HG02852 (cell line): ENCODE measurements at regions not wholly inside any gene's neighbourhood (a gene's known extent, or its start where the extent isn't known, plus 50 kb on each side); places are given as distances from the start of the nearest gene placed in this dataset.
"Not testable (repeated sequence)": the region's sequence is repeated elsewhere in the genome, so short reads cannot be mapped to it uniquely, and the experiment has no call there.

Source experiments
- ATAC-seq: cut with Tn5 transposase; IDR thresholded peaks from one replicate; pipeline ENCODE4 v1.9.1; 2021; ENCODE audit warnings: mild to moderate bottlenecking, moderate library complexity; ENCODE audit not compliant: unreplicated experiment

GRCh38 chr3:86378829-86379228, 612.1 kb downstream of the VGLL3 start:
- no peak for ATAC-seq

DNA sequence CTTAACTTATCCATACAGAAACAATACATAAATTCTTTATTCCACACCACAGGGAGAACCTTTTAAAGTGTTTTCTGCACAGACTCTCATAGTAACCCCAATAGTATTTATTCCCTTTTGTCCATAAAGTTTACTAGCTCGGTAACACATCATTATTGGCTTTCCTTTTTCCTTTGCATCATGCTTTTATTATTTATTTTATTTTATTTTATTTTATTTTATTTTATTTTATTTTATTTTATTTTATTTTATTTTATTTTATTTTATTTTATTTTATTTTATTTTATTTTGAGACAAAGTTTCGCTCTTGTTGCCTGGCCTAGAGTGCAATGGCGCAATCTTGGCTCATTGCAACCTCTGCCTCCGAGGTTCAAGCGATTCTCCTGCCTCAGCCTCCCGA, 655.4 kb downstream of the VGLL3 start:
- not testable (repeated sequence) for ATAC-seq

- no peak for ATAC-seq
Observed at GRCh38 chr3:86333636-86334035, 657.3 kb downstream of the VGLL3 start.

DNA sequence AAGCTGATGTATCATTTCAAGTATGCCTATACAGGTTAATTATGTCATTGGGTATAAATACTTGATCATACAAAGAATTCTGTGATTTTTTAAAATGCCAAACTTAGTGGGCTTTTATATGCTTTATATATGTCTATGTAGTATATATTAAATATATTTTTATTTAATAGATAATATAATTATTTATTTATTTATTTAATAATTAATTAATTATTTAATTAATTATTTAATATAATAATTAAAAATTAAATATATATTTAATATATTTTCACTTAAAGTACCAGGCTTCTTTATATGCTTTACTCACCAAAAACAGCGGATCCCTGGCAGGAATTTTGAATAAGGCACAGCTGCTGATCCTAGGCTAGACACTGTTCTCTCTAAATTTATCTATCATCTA, 687.0 kb downstream of the VGLL3 start:
- ATAC-seq = no peak

GRCh38 chr3:86282106-86282787, 708.7 kb downstream of the VGLL3 start:
- no peak for ATAC-seq

- no peak for ATAC-seq
Observed at GRCh38 chr3:86269364-86270155, 721.4 kb downstream of the VGLL3 start.

DNA sequence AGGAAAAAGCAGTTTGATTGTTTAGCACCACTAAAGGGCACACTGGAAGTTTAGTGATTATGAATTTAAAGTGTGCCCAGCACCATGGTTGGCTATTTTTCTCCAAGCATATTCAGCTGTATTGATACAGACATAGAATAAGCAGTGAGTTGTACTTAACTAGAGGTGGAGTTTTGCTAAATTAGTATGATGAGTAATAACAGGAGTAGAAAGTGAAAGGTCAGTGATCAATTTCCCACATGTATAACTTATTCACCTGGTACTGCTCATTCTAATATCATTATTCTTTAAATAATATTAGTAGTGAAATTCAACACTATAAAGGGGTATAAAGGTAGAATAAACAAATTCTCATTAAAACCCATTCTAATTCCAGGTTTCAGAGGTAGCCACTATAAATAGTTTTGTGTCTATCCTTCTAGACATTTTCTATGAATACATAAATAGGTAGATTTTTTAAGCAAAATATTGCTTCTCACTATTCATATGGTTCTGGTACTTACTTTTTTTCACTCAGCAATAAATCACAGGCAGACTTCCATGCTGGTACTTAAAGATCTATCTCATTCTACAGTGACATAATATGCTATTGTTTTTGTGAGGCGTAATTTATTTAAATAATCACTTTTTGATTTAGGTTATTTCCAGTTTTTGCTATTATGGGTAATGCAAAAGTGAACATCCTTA, 732.9 kb downstream of the VGLL3 start:
- peak; percentile 89 for ATAC-seq

- no peak for ATAC-seq
Observed at GRCh38 chr3:86254480-86254879, 736.5 kb downstream of the VGLL3 start.

GRCh38 chr3:86251781-86252180, 739.2 kb downstream of the VGLL3 start:
- ATAC-seq = no peak

- no peak for ATAC-seq
Observed at GRCh38 chr3:86249833-86250232, 741.1 kb downstream of the VGLL3 start.

- no peak for ATAC-seq
Observed at GRCh38 chr3:86245360-86245759, 745.6 kb downstream of the VGLL3 start.

DNA sequence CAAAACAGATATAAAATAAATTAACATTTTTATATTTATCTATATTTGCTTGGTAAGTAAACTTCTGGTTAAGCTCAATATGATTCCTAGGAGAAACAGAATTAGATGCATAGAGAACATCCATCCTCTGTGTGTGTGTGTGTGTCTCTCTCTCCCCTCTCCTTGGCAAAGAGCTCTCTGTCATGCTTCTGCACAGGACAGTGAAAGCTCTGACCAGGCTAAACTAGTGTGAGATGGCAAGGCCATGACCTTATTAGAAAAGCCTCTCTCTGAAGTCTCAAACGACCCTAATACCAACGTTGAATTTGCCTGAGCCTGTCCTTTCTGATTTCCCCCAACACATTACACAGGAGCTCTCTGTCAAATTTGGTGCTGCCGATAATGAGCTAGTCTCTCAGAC, 746.0 kb downstream of the VGLL3 start:
- ATAC-seq = no peak

DNA sequence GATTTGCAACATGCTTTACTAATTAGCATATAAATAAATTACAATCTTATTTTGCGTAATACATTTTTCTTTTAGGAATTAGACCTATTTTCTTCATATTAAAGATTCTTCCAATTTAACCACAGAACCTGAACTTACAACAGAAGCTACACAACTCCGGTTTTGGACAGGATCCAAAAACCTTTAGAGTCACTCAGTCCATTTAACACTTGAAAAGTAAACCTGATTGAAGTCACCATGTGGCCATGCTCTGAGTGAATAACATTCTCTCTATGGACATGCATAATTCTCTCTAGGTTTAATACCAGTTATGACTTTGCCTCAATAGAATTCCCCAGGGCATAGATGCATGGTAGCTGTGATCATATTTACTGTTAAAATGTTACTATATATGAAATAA, 751.0 kb downstream of the VGLL3 start:
- ATAC-seq = no peak

GRCh38 chr3:86234506-86235254, 756.3 kb downstream of the VGLL3 start:
- ATAC-seq = no peak

DNA sequence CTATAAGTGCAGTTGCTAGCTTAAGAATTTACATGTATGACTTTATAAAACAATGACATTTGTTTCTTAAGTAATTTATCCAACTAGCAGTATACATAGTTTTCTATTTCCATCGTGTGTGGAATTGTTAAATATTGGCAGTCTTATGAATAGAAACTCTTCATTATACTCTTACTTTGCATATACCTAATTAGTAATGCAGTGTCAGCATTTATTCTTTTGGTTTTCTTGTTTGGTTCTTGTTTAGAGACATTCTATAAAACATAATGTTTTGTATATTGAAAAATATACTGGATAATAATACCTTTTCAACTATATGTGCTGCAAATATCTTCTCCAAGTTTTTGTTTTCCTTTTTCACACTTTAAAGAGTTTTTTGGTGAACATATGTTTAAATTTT, 760.2 kb downstream of the VGLL3 start:
- no peak for ATAC-seq

DNA sequence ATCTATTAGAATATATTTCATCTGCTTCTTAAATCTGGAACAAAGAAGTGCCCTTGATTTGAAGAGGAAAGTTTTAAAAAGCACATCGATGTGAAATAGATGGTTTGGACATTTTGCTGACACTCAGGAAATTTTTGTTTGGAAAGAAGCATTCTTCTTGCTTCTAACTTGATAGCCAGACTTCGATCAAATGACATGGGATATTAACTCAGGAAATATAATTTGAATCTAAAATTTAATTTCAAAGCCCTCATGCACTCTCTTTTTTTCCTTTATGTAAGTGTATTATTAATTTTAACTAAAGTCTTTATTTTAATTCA, 761.2 kb downstream of the VGLL3 start:
- no peak for ATAC-seq

GRCh38 chr3:86229086-86229774, 761.7 kb downstream of the VGLL3 start:
- ATAC-seq = no peak

- no peak for ATAC-seq
Observed at GRCh38 chr3:86228101-86228500, 762.8 kb downstream of the VGLL3 start.

DNA sequence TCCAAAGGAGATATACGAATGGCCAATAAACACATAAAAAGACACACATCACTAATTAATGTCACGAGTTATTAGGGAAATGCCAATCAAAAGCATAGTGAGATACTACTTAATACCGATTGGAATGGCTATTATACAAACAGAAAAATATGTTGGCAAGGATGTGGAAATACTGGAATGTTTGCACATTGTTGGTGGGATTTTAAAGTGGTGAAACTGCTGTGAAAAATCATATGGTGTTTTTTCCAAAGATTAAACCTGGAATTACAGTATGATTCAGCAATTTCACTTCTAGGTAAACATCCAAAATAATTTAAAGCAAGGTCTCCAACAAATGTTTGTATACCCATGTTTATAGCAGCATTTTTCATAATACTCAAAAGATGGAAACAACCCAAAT, 765.5 kb downstream of the VGLL3 start:
- no peak for ATAC-seq

GRCh38 chr3:86221601-86222000, 769.3 kb downstream of the VGLL3 start:
- no peak for ATAC-seq

GRCh38 chr3:86208772-86209171, 782.2 kb downstream of the VGLL3 start:
- ATAC-seq = no peak
